Retinal pigment epithelial cell (primary cell): ENCODE measurements at regions not wholly inside any gene's neighbourhood (a gene's known extent, or its start where the extent isn't known, plus 50 kb on each side); places are given as distances from the start of the nearest gene placed in this dataset.

Source experiments
- DNase-seq: peaks from one replicate; pipeline ENCODE4 v3.0.0-alpha.2; 2010; ENCODE audit warnings: low read depth
- H3K4me3 ChIP-seq: 2 replicates; pipeline ENCODE4 v1.5.1; 2011; ENCODE audit warnings: mild to moderate bottlenecking, low read length, control low read depth, moderate library complexity
- CTCF ChIP-seq: conservative IDR thresholded peaks from 2 replicates; pipeline ENCODE4 v1.5.1; 2011; ENCODE audit warnings: low read depth, low read length, control low read depth, inconsistent platforms

- no peak for TF ChIP-seq CTCF
- no peak overlapping the region for H3K4me3 ChIP-seq
- DNase-seq: no peak
Observed at GRCh38 chr5:73274881-73275663, 102.1 kb downstream of the TMEM174 start.

- H3K4me3 ChIP-seq: no peak overlapping the region
- TF ChIP-seq CTCF: no peak
- no peak for DNase-seq
Observed at GRCh38 chr5:73274121-73274520, 101.1 kb downstream of the TMEM174 start.

- TF ChIP-seq CTCF: no peak
- no peak overlapping the region for H3K4me3 ChIP-seq
- no peak for DNase-seq
Observed at GRCh38 chr5:73273379-73274050, 100.5 kb downstream of the TMEM174 start.

- DNase-seq: no peak
- TF ChIP-seq CTCF: no peak
Observed at GRCh38 chr5:73272351-73272750, 99.4 kb downstream of the TMEM174 start.

GRCh38 chr5:73268826-73269225, 95.8 kb downstream of the TMEM174 start:
- no peak for TF ChIP-seq CTCF
- no peak for DNase-seq

More at GRCh38 chr5:73272351-73272750, 99.4 kb downstream of the TMEM174 start:
- no peak overlapping the region for H3K4me3 ChIP-seq

GRCh38 chr5:73267766-73268435, 94.9 kb downstream of the TMEM174 start:
- no peak for TF ChIP-seq CTCF
- DNase-seq: no peak
- H3K4me3 ChIP-seq: no peak overlapping the region

More at GRCh38 chr5:73268826-73269225, 95.8 kb downstream of the TMEM174 start:
- no peak overlapping the region for H3K4me3 ChIP-seq
